ENCODE measurements at regions not wholly inside any gene's neighbourhood (a gene's known extent, or its start where the extent isn't known, plus 50 kb on each side); places are given as distances from the start of the nearest gene placed in this dataset.

DNA sequence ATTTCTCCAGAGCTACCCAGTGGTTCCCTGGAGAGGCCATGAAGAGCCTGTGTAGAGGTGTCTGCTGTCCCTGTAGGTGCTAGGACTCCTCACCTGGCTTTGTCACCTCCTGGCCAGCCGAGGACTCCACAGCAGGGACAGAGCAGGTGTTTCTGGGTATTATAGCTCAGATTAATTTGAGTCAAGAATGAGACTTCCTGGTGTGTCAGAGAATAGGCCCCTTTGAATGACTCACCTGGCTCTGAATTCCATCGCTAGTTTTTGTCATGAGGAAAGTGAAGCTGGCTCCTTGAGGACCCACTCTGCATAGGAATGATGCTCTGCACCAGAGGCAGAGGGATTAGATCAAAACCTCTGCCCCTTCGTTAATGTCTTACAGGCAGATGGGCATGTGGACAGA, 167.5 kb upstream of the TOPAZ1 start:
- no peaks in the 10 kb centered on the region for H3K79me2 ChIP-seq (ENCODE audit: insufficient read depth, low read length)
- no peak overlapping the region for H3K4me3 ChIP-seq (ENCODE audit: low read length, poor library complexity, severe bottlenecking)
- H3K9ac ChIP-seq (ENCODE audit: low read depth, low read length, poor library complexity, severe bottlenecking) = no peak overlapping the region
- H3K27me3 ChIP-seq (ENCODE audit: insufficient read depth, low read length, poor library complexity, severe bottlenecking) = no peaks in the 10 kb centered on the region
- no peak overlapping the region for H3K4me2 ChIP-seq (ENCODE audit: low read depth, low read length, poor library complexity, severe bottlenecking)
- H3K9me3 ChIP-seq (ENCODE audit: insufficient read depth, low read depth, low read length) = no peaks in the 10 kb centered on the region
- no peaks in the 10 kb centered on the region for H3K36me3 ChIP-seq (ENCODE audit: insufficient read depth, low read length)
- H4K20me1 ChIP-seq (ENCODE audit: insufficient read depth, low read length, poor library complexity, severe bottlenecking) = no peaks in the 10 kb centered on the region
- no peaks in the 10 kb centered on the region for H3K9me2 ChIP-seq (replicated peaks; ENCODE audit: low read depth, low read length)
- no peaks in the 10 kb centered on the region for H3F3A ChIP-seq (ENCODE audit: low read depth)
- H2AFZ ChIP-seq (ENCODE audit: low read length) = no peak overlapping the region
- no peaks in the 10 kb centered on the region for H3K4me1 ChIP-seq (ENCODE audit: insufficient read depth, low read length, poor library complexity, severe bottlenecking)
- TF ChIP-seq, protein P1, sequence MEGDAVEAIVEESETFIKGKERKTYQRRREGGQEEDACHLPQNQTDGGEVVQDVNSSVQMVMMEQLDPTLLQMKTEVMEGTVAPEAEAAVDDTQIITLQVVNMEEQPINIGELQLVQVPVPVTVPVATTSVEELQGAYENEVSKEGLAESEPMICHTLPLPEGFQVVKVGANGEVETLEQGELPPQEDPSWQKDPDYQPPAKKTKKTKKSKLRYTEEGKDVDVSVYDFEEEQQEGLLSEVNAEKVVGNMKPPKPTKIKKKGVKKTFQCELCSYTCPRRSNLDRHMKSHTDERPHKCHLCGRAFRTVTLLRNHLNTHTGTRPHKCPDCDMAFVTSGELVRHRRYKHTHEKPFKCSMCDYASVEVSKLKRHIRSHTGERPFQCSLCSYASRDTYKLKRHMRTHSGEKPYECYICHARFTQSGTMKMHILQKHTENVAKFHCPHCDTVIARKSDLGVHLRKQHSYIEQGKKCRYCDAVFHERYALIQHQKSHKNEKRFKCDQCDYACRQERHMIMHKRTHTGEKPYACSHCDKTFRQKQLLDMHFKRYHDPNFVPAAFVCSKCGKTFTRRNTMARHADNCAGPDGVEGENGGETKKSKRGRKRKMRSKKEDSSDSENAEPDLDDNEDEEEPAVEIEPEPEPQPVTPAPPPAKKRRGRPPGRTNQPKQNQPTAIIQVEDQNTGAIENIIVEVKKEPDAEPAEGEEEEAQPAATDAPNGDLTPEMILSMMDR (conservative IDR thresholded peaks at IDR 0.05; ENCODE audit: low read length) = no peak
- no peak for TF ChIP-seq EZH2phosphoT487 (IDR thresholded peaks at IDR 0.05; ENCODE audit: borderline replicate concordance)

- TF ChIP-seq, protein P1 (conservative IDR thresholded peaks at IDR 0.05; ENCODE audit: low read length) = no peak
- TF ChIP-seq EZH2phosphoT487 (IDR thresholded peaks at IDR 0.05; ENCODE audit: borderline replicate concordance) = no peak
- Histone ChIP-seq H3K9ac (ENCODE audit: low read depth, low read length, poor library complexity, severe bottlenecking) (no peak overlapping the region), H3K4me3 (ENCODE audit: low read length, poor library complexity, severe bottlenecking) (no peak overlapping the region), H3K4me2 (ENCODE audit: low read depth, low read length, poor library complexity, severe bottlenecking) (no peak overlapping the region), H2AFZ (ENCODE audit: low read length) (no peak overlapping the region), H3K79me2 (ENCODE audit: insufficient read depth, low read length) (no peaks in the 10 kb centered on the region), H3F3A (ENCODE audit: low read depth) (no peaks in the 10 kb centered on the region), H3K9me2 (replicated peaks; ENCODE audit: low read depth, low read length) (no peaks in the 10 kb centered on the region), H3K27me3 (ENCODE audit: insufficient read depth, low read length, poor library complexity, severe bottlenecking) (no peaks in the 10 kb centered on the region), H3K4me1 (ENCODE audit: insufficient read depth, low read length, poor library complexity, severe bottlenecking) (no peaks in the 10 kb centered on the region), H4K20me1 (ENCODE audit: insufficient read depth, low read length, poor library complexity, severe bottlenecking) (no peaks in the 10 kb centered on the region), H3K9me3 (ENCODE audit: insufficient read depth, low read depth, low read length) (no peaks in the 10 kb centered on the region), H3K36me3 (ENCODE audit: insufficient read depth, low read length) (no peaks in the 10 kb centered on the region)
These were observed 165.4 kb upstream of the TOPAZ1 start for GRCh38 chr3:44076221-44076829.

GRCh38 chr3:44077267-44077666, 164.4 kb upstream of the TOPAZ1 start:
- no peaks in the 10 kb centered on the region for H3K9me2 ChIP-seq (replicated peaks; ENCODE audit: low read depth, low read length)
- no peaks in the 10 kb centered on the region for H3K9me3 ChIP-seq (ENCODE audit: insufficient read depth, low read depth, low read length)
- no peaks in the 10 kb centered on the region for H3K36me3 ChIP-seq (ENCODE audit: insufficient read depth, low read length)
- no peaks in the 10 kb centered on the region for H3F3A ChIP-seq (ENCODE audit: low read depth)
- no peaks in the 10 kb centered on the region for H3K79me2 ChIP-seq (ENCODE audit: insufficient read depth, low read length)
- H3K4me2 ChIP-seq (ENCODE audit: low read depth, low read length, poor library complexity, severe bottlenecking) = no peak overlapping the region
- no peak overlapping the region for H3K4me3 ChIP-seq (ENCODE audit: low read length, poor library complexity, severe bottlenecking)
- H3K27me3 ChIP-seq (ENCODE audit: insufficient read depth, low read length, poor library complexity, severe bottlenecking) = no peaks in the 10 kb centered on the region
- H3K9ac ChIP-seq (ENCODE audit: low read depth, low read length, poor library complexity, severe bottlenecking) = no peak overlapping the region
- H4K20me1 ChIP-seq (ENCODE audit: insufficient read depth, low read length, poor library complexity, severe bottlenecking) = no peaks in the 10 kb centered on the region
- TF ChIP-seq, protein P1 (conservative IDR thresholded peaks at IDR 0.05; ENCODE audit: low read length) = peak; percentile 46; the same call in 1 of the 2 replicates
- no peak for TF ChIP-seq EZH2phosphoT487 (IDR thresholded peaks at IDR 0.05; ENCODE audit: borderline replicate concordance)
- no peaks in the 10 kb centered on the region for H3K4me1 ChIP-seq (ENCODE audit: insufficient read depth, low read length, poor library complexity, severe bottlenecking)
- H2AFZ ChIP-seq (ENCODE audit: low read length) = no peak overlapping the region

Data from Loucy (cell line).